ENCODE measurements at regions not wholly inside any gene's neighbourhood (a gene's known extent, or its start where the extent isn't known, plus 50 kb on each side); places are given as distances from the start of the nearest gene placed in this dataset.

- no peak for DNase-seq (ENCODE audit: low read depth)
Measured at GRCh38 chr11:134577751-134578395, 165.8 kb upstream of the B3GAT1 start.

DNA sequence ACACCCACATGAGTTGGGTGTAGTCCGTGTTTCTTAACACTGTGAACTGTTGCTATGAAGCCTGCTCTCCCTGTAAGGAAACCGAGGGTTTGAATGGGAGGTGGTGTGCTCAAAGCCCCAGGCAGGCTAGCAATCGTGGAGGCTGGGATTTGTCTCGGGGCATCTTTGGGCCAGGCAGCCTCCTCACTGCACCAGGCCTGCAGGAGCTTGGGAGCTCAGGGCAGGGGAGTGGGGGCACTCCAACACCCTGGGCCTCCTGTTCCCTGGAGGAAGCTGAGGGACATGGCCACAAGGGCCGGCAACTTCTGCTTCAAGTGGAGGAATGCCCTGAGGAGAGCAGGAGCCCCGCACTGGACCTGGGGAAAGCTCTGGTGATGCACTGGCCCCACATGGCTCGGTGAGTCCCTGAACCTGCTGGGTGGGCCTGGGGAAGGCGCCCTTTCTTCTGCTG lies 164.7 kb upstream of the B3GAT1 start:
- no peak for DNase-seq (ENCODE audit: low read depth)

DNA sequence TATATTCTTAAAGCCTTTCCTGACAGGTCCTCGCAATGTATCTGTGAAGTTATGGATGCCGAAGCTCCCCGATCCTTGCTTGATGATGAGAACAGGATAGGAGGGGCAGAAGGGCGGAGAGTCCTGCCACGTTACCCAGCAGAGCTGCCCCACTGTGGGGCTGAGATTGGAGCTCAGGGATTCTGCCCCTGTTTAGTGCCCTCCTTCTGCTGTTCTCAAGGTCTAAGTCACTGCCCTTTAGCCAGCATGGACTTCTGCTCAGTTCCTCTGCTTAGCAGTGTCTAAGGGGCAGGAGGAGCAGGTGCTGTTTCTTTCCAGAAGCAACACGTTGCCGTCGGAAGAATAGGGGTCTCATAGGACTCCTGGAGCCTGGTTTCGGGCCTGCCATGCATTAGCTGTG lies 164.2 kb upstream of the B3GAT1 start:
- DNase-seq (ENCODE audit: low read depth) = no peak

DNA sequence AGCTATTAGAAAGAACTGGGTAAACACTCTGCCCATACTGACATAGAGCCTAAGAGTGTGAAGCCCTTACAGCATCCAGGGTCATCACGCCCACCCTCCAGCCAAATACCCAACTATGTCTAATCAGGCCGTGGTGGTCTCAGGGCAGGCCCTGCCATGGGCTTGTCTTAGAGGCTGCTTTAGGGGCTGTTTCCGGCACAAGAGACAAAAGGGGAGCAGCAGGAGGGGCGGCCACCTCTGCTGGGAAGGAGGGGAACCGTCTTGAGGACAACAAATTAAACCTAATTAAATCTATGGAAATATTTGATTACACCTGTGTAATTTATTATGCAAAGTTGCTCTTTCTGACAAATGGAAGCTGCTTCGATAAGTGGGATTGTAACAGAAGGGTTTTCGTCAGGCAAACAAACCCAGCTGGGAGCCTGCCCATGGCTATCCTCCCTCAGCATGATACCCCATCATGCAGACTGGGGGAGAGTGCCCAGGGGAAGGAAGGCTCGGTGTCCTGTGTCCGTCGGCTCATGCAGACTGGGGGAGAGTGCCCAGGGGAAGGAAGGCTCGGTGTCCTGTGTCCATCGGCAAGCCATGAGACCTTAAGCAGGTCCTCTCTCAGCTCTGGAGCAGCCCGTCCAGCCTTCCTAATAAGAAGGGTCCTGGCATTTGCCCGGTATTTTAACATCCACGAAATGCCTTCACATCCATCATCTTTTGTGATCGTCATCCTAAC lies 163.6 kb upstream of the B3GAT1 start:
- DNase-seq (ENCODE audit: low read depth) = no peak

DNA sequence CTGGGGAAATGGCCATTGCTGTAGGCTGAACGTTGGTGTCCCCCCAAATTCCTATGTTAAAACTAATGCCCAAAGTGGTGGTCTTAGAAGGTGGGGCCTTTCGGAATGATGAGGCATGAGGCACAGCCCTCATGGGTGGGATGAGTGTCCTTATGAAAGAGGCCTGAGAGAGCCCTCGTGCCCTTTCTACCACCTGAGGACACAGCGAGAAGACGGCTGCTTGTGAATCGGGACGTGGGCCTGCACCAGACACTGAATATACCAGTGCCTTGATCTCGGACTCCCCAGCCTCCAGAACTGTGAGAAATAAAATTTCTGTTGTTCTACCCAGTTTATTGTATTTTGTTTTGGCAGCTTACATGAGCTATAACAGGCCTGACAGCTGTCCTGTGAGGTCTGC lies 162.9 kb upstream of the B3GAT1 start:
- no peak for DNase-seq (ENCODE audit: low read depth)

DNA sequence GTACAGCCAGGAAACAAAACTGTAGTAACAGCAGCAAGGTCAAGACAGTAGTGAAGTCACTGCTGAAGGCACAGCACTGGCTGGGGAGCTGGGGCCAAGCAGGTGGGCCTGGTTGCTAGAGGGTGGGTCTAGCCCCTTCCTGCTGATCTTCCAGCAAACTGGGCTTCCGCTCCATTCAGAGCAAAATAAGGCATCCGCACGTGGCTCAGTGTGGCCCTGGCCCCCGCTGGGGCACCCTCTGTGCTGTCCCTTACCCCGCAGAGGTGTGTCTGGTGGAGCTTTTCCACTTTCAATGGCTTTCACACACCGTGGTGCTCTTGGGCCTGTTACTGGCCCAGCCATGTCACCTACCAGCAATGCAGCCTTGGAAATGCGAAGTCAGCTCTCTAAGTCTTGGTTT lies 162.4 kb upstream of the B3GAT1 start:
- no peak for DNase-seq (ENCODE audit: low read depth)

- DNase-seq (ENCODE audit: low read depth) = no peak
Measured at GRCh38 chr11:134573857-134574256, 161.8 kb upstream of the B3GAT1 start.

GRCh38 chr11:134572741-134573675 lies 161.0 kb upstream of the B3GAT1 start:
- DNase-seq (ENCODE audit: low read depth) = no peak

DNA sequence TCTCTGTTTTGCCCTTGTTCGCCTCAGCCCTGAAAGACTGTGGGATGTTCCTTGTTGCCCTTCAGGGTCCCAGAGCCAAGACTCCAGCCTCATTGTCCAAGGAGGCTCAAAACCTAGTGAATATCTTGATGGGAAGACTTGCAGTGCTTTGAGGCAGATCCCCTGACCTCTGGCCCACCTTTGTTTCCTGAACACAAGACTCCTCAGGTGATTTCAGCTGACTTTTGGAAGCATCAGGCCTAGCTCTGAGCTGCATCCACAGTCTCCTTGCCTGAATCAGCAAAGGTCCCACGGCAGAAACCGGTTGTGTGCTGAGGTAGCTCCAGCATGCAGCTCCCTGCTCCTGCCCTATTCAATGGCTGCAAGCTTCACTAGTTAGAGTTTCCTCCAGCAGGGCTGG lies 159.3 kb upstream of the B3GAT1 start:
- no peak for DNase-seq (ENCODE audit: low read depth)

- no peak for DNase-seq (ENCODE audit: low read depth)
Measured at GRCh38 chr11:134569195-134569594, 157.2 kb upstream of the B3GAT1 start.

DNA sequence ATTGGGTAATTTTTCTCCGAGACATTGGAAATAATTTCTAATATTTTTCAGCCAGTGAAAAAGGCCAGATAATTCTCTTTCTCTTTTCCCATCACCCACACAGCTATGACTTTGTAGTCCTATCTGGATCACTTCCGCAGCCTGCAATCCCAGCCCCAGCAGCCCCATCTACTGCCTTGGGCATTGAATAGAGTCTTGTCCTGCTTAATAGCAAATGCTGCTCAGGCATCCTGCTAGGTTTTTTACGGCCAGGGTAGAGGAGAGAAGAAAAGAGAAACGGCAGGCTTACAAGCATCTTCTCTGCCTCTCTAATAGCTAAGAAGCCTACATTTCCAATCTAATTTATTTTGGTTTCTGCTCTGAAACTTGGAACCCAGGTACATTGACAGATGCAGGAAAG lies 154.3 kb upstream of the B3GAT1 start:
- DNase-seq (ENCODE audit: low read depth) = no peak

GRCh38 chr11:134565343-134565891 lies 153.4 kb upstream of the B3GAT1 start:
- DNase-seq (ENCODE audit: low read depth) = no peak

DNA sequence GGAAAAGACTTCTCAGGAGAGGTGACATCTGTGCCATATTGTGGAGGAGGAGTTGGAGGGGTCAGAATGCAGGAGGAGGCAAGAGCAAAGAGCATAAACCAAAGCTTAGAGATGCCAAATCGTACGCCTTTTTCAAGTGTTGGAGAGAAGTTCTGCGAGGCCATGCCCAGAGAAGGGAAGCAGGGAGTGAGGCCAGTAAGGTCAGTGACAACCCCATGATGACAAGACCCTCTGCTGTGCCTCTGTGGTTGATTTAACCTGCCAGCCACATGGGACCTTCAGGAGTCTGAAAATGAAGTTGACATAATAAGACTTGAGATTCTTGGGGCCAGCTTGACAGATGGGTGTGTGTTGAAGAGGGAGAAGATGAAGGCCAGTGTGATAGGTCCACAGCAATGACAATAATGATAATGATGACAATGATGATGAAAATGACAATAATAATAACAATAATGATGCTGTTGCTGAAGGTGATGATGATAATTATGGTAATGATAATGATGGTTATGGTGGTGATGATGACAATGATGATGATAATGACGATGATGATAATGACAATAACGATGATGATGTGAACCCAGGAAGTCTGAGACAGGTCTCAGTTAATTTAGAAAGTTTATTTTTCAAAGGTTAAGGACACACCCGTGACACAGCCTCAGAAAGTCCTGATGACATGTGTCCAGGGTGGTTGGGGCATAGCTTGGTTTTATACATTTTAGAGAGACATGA lies 152.6 kb upstream of the B3GAT1 start:
- no peak for DNase-seq (ENCODE audit: low read depth)

DNA sequence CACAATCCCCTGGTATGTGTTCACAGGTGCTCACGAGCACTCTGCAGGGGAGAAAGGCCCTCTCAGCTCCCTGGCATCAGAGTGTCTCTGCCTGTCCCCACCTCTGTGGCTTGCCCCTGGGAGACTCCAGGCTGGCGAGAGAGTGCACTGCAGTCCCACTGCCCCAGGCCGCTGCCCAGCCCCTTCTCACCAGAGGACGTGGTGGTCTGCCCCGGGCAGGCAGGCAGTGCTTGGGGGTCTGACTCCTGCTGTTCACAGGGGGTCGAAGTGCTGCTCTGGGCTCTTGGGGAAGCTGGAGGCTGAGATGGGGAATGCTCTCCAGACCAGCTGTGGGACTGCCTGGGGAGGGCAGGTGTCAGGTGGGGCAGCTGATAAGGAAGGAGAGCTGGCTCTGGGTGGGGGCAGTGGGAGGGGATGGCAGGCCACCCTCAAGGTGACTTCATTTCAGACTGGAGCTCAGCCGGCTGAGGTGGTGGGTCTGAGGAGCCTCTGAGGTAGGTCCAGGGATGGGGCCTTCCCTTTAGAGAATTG lies 151.0 kb upstream of the B3GAT1 start:
- no peak for DNase-seq (ENCODE audit: low read depth)

GRCh38 chr11:134562196-134562595 lies 150.2 kb upstream of the B3GAT1 start:
- DNase-seq (ENCODE audit: low read depth) = no peak

DNA sequence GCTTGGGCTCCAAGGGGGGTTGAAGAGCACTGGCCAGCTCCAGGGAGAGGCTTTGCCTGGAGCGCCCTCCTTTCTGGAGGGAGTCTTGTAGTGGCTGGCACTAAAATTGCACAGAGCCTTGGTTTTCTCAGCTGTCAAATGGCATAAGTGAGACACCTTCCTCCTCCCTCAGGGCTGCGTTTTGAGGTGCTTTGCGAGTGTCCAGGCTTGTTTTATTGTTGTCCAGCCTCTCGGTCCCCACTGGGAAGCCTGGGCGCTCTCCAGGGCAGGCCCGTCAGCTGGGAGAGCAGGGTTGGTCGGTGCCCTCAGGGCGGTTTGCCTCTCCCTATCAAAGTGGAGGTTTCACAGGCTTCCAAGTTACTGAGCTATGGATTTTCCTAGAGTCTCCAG lies 149.3 kb upstream of the B3GAT1 start:
- no peak for DNase-seq (ENCODE audit: low read depth)

DNA sequence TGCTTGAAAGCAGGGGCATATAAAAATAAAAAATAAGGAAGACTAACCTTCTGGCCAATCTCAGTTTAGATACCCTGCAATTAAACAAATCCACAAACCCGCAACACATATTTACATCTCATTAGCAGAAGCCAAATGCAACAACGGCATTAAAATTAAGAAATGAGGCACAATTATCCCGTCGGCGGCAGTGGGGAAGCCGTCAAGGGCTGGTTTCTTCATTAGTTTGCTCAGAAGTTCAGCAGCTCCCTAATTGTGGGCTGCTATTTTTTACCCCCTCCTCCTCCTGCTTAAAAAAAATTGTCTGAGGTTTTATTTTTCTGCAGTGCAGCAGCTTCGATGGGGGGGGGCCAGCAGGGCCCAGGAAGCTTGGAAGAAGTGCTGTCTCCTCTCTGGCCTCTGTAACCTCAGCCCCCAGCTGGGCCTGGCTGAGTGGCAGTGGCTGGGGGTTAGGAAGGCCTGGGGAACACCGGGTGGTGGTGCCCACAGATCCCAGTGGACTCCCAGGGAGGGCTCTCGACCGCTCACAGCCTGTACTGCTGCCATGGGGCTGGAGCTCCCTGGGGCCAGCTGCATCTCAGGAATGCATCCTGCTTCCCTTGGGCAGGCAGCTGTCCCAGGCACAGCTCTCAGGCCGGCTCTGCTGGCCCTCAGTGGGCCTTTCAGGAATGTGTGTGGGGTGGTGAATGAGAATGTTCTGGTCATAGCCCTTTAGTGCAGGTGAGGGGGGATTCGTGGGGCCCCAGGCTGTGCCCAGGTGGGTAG lies 148.7 kb upstream of the B3GAT1 start:
- no peak for DNase-seq (ENCODE audit: low read depth)

- no peak for DNase-seq (ENCODE audit: low read depth)
Measured at GRCh38 chr11:134560066-134560465, 148.0 kb upstream of the B3GAT1 start.

- DNase-seq (ENCODE audit: low read depth) = no peak
Measured at GRCh38 chr11:134559602-134559962, 147.5 kb upstream of the B3GAT1 start.

GRCh38 chr11:134558916-134559601 lies 147.0 kb upstream of the B3GAT1 start:
- no peak for DNase-seq (ENCODE audit: low read depth)

Measured in M059J (cell line).